ENCODE measurements at regions not wholly inside any gene's neighbourhood (a gene's known extent, or its start where the extent isn't known, plus 50 kb on each side); places are given as distances from the start of the nearest gene placed in this dataset.

DNA sequence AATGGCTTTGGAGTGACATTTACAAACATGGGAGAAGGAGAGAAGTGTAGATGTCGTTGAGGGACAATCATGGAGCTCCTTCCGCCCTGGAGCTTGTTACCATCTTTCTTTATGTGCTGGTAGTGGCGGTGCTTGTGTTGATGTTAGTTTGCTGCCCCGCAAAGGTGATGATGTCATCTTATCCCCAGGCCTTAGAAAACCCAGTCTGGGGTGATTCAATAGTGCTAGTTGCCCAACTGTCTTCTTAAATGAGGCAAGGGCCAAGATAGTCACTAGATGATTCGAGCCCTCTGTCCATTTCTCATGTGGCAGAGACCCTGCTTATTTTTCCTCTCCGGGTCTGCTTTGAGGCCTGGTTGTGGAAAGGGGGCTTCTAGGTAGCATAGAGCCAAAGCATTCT is 277.4 kb downstream of the CCSER2 start:
- TF ChIP-seq, protein P1, sequence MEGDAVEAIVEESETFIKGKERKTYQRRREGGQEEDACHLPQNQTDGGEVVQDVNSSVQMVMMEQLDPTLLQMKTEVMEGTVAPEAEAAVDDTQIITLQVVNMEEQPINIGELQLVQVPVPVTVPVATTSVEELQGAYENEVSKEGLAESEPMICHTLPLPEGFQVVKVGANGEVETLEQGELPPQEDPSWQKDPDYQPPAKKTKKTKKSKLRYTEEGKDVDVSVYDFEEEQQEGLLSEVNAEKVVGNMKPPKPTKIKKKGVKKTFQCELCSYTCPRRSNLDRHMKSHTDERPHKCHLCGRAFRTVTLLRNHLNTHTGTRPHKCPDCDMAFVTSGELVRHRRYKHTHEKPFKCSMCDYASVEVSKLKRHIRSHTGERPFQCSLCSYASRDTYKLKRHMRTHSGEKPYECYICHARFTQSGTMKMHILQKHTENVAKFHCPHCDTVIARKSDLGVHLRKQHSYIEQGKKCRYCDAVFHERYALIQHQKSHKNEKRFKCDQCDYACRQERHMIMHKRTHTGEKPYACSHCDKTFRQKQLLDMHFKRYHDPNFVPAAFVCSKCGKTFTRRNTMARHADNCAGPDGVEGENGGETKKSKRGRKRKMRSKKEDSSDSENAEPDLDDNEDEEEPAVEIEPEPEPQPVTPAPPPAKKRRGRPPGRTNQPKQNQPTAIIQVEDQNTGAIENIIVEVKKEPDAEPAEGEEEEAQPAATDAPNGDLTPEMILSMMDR (conservative IDR thresholded peaks at IDR 0.05; ENCODE audit: low read depth, low read length) = no peak
- no peak for TF ChIP-seq POLR2A (IDR thresholded peaks at IDR 0.05; ENCODE audit: low read depth, low read length)
- no peak for TF ChIP-seq MXI1 (IDR thresholded peaks at IDR 0.05; ENCODE audit: borderline replicate concordance, low read depth, low read length)
- TF ChIP-seq, protein P2, sequence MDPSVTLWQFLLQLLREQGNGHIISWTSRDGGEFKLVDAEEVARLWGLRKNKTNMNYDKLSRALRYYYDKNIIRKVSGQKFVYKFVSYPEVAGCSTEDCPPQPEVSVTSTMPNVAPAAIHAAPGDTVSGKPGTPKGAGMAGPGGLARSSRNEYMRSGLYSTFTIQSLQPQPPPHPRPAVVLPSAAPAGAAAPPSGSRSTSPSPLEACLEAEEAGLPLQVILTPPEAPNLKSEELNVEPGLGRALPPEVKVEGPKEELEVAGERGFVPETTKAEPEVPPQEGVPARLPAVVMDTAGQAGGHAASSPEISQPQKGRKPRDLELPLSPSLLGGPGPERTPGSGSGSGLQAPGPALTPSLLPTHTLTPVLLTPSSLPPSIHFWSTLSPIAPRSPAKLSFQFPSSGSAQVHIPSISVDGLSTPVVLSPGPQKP (IDR thresholded peaks at IDR 0.05; ENCODE audit: borderline replicate concordance, low read depth, low read length) = no peak
